Glomerular visceral epithelial cell (primary cell): ENCODE measurements at regions not wholly inside any gene's neighbourhood (a gene's known extent, or its start where the extent isn't known, plus 50 kb on each side); places are given as distances from the start of the nearest gene placed in this dataset.
A peak's percentile ranks its signal among the peaks of the same experiment; 100 is the strongest.
"Not testable (repeated sequence)": the region's sequence is repeated elsewhere in the genome, so short reads cannot be mapped to it uniquely, and the experiment has no call there.

Experiments used
- DNase-seq: peaks from one replicate; pipeline ENCODE4 v3.0.0-alpha.2; 2016; ENCODE audit errors: extremely low spot score

DNA sequence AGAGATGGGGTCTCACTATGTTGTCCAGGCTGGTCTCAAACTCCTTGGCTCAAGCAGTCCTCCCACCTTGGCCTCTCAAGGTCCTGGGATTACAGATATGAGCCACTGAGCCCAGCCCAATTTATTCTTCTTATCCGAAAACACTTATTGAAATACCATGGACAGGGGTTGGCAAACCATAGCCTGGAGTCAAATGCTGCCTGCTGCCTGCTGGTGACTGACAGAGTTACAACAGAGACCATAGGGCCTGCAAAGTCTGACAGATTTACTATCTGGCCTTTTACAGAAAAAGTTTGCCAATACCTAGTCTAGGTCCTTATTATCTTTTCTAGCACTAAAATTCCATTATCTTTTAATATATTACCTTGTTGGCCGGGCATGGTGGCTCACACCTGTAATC lies 87.1 kb upstream of the ZNF281 start:
- no peak for DNase-seq

DNA sequence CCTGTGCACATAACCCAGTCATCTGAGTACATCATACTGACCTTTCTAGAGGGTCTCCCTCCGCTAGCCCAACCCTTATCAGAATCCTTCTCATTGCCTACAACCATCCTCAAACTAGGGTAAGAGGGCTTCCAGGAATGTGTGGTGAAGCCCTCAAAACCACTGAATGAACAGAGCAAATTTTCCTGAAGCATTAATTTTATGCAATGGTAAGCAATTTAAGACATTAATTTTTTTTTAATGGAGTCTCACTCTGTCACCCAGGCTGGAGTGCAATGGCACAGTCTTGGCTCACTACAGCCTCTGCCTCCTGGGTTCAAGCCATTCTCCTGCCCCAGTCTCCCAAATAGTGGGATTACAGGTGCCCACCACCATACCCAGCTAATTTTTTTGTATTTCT lies 86.1 kb upstream of the ZNF281 start:
- no peak for DNase-seq

DNA sequence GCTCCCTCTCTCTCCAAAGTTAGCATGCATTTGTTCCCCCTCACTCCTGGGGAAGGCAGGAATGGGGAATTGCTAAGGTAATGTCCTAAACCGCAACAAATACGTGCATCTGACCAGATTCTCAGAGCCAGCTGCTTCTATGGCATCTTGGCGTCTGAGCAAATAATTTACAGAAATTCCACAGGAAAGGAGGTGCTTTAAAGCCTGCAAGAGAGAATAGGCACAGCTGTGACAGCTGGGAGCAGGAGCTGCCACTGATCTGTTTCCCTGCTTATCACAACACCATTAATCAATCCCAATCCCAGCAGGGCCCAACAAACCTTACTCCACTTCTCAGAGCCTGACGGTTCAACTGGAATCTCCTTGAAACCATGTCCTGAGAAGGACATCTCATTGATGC lies 83.5 kb upstream of the ZNF281 start:
- peak; percentile 91 for DNase-seq

DNA sequence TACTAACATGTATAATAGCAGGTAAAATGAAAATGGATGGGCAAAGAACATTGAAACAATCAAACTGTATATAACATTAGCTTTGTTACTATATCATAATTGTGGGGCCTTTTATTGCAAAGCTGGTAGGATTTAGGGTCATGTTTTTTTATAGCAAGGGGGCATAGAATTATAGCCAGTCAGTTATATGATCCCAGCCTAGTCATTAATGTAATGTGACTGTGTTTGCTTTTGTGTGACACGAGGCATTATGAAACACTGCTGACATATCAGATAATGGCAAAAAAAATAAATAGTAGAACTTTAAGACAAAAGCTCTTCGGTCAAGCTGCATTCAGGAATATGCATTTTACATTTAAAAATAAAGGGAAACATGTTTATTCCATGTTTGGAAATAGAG lies 81.3 kb upstream of the ZNF281 start:
- no peak for DNase-seq

DNA sequence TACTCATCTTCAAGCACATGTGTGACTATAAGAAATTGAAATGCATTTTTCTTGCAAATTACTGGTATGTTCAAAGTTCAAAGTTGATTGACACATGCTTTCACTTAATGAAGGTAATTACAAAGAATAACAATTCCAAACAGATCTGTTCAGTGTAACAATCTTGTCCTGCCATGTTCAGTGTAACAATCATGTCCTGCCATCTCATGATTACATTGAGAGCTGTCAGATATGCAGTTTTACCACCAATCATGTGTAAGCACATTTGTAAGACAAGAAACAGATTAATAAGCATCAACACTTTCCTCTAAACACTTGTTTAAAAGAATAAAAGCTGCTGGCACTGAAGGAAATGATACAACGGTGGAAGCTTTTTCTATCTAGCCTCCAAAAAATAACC lies 80.3 kb upstream of the ZNF281 start:
- DNase-seq: no peak

DNA sequence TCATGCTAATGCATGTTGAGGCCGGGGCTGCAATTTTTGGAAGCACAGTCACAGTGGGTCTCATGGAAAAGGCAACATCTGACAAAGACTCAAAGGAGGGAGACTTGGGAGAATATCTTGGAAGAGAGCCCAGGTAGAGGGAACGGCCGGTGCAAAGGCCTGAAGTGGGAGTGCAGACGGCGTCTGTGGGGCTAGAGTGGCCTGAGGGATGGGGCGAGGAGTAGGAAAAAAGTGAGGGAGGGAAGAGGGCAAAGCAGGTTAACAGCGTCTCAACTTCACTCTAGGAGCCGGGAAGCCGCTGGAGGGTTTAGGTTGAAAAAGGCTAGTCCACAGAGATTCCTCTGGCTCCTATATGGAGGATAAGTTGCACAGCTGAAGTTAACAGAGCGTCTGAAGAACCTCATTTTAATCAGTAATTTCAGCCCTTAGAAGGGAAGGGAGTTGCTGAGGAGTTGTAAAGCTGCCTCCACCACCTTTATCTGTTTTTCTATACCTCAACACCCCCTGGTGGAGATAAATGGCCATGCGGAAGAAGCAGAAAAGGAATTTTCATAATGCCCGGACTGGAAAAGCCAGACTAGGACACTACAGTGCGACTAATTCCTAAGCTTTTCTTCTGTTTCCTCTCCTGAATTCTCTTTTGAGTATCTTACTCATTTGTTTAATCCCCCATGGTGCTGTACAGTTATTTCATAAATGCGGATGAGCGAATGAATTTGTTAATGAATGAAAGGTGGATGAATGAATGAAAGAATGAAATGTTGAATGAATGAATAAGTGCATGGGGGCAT lies 78.7 kb upstream of the ZNF281 start:
- DNase-seq: peak; percentile 84

DNA sequence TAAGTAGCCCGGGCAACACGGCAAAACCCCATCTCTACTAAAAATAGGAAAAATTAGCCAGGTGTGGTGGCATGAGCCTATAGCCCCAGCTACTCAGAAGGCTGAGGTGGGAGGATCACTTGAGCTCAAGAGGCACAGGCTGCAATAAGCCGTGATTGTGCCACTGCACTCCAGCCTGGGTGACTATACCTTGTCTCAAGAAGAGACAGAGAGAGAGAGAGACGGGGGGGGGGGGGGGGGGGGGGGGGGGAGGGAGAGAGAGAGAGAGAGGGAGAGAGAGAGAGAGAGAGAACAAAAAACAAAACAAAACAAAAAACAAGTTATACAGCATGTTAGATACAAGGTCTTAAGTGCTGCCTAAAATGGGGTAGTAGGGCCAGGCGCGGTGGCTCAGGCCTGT lies 77.8 kb upstream of the ZNF281 start:
- no peak for DNase-seq

DNA sequence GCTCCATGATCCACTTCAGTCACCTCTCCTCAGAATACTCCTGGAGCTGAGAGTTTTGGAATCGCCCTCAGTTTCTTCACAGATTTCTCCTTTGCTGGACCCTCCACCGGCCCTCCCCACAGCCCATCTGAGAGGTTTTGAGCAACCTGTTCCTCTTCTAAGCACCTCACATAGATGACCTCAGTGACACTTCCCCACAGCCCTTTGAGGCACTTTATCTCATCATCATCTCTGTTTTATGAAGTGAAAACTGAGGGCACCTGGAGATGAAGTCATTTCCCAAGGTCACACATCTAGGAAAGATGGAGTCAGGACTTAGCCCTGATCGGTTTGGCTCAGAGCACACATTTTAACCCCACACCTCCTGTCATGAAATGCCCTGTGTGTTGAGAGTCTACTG lies 76.8 kb upstream of the ZNF281 start:
- DNase-seq: no peak

DNA sequence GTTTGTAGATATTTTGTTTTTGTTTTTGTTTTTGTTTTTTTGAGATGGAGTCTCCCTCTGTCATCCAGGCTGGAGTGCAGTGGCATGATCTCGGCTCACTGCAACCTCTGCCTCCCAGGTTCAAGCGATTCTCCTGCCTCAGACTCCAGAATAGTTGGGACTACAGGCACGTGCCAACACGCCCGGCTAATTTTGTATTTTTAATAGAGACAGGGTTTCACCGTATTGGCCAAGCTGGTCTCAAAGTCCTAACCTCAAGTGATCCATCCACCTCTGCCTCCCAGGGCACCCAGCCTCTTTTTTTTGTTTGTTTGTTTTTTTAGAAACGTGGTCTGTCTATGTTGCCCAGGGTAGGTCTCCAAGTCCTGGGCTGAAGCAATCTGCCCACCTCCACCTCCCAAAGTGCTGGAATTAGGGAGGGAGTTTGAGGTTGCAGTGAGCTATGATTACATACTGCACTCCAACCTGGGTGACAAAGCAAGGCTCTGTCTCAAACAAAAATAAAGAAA lies 74.7 kb upstream of the ZNF281 start:
- DNase-seq: not testable (repeated sequence)

DNA sequence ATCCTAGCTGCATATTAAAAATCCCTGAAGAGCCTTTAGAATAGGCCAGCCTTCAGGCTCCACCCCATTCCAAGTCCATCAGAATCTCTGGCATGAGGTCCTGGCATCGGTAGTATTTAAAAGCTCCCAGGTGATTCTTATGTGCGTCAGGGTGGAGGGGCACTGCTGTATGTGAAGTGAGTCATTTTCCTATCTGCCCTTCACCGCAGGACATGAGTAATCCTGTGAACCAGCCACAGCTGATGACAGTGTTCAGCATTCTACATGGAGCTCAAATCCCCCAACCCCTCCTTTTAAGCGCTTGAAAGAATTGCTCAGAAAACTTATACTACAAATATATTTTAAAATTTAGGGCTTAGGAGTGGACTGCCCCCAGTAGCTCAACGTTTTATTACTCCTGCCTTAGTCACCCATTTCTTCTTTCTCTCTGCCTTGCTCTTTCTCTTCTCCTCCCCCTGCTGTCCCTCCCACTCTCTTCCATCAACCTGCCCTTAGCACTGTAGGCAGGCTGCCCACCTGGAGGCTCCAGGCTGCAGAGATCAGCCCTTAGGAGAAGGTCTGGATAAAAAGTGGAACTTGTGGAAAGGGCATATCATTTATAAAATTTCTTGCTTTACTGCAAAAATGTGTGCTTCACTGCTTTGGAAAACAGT lies 73.8 kb upstream of the ZNF281 start:
- peak; percentile 96 for DNase-seq

DNA sequence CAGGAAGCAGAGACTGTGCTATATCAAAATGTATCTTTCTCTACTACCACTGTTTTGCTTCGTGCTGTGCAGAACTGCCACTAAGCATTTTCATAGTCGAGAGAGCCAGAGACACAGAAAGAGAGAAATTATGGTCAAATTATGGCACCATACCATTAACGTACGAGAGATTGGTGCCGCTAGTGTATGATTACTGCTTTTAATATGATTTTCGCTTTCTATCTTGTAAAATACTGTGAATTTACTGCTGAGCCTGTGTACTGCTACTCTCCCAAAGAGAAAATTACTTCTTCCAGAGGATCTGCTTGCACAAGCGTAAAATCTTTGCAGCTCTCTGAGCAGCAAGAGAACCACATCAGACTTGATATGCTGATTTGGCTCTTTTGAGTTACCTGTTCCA lies 71.1 kb upstream of the ZNF281 start:
- no peak for DNase-seq

DNA sequence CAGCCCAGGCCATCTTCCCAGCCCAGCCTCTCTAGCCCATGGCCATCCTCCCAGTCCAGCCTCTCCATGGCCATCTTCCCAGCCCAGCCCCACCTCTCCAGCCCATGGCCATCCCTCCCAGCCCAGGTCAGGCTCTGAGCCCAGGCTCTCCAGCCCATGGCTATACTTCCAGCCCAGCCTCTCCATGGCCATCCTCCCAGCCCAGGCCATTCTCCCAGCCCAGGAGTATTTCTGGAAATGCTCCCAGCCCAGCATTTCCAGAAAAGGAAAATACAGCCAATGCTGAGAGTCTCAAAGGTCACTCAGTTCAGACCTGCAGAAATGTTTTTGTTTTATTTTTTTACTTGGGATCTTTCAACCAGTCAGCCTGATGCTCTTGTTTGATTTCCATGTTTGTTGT lies 70.0 kb upstream of the ZNF281 start:
- no peak for DNase-seq

DNA sequence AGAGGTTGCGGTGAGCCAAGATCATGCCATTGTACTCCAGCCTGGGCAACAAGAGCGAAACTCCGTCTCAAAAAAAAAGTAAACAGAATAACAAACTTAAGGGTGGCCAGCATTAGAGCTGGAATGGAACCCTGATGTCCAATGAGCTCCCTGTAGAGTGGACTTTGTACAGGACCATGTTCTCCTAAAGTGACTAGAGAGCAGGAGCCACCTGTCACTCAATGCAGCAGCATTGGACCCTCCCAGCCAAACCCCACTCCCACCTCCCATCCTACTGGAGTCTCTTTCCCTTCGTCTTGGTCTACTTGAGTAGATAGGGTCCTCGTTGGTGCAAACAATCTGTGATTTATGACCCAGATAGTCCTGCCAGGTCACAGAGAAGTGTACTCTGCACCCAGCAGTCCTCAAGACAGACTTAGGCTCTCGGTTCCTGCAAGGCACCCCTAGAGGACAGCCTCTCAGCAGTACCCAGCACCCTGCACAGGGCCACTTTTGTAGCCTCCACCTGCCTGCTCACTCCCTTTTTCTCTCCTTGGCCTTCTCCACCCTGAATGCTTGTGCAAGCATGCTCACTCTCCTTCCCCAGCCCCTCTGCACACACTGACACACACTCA lies 69.2 kb upstream of the ZNF281 start:
- DNase-seq: no peak

DNA sequence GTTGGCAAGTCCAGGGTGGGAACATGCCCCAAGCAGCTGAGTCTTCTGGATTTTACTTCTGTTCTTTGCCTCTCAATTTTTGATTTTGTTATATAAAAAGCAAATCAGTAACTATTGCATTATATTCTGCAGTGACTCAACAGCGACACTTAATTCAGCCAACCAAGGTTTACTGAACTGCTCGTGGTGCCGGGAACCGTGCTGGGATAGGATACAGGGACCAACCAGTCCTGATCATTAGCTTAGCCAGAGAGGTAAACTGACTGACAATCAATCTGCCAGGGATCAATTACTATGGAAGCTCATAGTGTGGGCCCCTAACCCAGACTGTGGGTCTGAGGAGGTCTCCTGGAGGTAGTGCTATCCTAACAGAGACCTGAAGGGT lies 68.4 kb upstream of the ZNF281 start:
- DNase-seq: no peak

DNA sequence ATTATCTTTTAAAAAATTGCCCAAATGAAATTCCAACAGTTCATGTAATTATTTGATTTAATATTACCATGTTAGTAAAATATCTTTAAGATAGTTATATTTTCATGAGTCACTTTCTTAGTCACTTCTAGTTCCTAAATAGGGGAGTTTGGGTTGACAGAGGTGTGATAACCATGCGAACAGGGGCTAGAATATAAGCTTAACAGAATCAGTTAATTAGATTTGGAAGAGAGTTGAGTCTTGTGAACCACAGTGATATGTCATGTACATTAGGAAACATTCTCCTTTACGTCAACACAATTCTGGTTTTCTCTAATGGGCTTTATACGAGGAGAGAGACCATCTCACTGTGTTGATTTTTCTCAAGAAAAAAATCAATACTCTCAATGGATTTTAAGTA lies 64.8 kb upstream of the ZNF281 start:
- DNase-seq: no peak

DNA sequence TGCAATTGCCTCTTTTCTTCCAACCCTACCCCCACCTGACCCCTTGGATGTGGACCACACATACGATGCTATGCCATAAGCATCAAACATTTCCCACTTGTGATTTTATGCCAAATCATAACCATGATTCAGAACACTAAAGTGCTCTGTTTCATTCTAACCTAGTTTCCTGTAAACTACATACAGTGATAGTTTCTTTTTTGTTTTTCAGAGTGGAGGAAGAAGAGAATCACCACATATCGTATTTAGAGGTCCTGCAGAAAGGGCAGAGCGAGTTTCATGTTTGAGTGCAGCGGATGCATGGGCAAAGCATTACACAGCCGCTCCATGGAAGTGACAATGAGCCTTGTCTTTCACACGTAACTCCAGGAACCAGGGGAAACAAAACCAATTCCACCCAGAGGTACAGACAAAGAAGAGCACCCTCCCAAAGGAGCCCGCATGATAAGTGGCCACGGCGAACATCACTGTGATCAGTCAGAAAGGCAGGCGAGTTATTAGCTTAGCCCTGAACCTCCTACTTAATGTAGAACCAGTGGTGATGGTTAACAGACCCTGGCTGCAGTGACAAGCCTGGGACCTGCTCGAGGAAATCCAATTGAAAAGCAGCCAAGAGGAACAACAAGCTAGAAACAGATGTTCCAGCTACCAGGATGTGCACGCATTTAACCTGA lies 64.0 kb upstream of the ZNF281 start:
- DNase-seq: peak; percentile 64

DNA sequence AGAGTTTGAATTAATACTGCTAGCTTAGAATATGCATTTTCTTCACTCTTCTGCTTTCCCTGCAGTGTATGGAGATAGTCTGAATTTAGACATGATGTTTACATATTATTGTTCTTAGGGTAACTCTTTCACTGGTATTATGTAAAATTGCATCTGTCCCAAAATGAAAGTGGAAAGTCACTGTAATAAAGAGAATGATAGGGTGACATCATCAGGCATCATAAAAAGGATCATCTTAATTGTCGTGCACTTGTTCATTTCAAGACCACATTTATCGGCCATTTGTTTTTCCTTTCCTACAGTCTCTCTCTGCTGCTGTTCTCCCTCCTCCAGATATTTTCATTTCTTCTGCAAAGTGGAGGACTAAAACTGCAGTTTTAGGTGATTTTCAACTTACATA lies 61.9 kb upstream of the ZNF281 start:
- DNase-seq: no peak

DNA sequence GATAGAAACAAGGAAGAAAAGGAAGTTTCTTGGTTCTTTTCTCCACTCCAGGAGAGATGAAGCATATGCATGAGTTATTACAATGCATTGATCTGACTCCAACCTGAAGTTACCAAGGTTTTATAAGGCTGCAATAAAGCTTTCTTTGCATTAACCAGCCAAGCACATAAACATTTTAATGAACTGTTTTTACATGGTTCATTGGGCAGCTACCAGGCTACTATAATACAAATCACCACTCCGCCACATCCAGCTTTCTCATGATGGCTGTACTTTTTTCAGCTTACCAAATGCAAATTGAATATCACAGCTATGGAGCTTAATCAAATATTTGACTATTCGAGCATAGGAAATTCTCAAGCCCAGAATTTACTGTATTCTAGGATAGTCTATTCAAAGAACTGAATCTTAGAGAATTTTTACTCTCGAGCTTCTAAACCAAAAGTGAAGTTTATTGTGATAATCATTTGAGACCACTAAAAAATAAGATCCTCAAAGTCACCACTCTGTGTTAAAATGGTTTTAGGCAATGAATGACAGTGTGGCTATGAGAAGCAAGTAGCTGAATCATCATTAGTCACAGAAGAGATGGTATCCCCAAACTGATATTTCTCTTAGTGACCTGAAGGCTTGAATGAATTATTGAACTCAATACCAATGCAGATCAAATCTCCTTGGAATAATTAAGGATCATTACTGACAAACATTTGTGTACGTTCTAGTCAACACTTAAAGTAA lies 58.6 kb upstream of the ZNF281 start:
- peak; percentile 16 for DNase-seq

DNA sequence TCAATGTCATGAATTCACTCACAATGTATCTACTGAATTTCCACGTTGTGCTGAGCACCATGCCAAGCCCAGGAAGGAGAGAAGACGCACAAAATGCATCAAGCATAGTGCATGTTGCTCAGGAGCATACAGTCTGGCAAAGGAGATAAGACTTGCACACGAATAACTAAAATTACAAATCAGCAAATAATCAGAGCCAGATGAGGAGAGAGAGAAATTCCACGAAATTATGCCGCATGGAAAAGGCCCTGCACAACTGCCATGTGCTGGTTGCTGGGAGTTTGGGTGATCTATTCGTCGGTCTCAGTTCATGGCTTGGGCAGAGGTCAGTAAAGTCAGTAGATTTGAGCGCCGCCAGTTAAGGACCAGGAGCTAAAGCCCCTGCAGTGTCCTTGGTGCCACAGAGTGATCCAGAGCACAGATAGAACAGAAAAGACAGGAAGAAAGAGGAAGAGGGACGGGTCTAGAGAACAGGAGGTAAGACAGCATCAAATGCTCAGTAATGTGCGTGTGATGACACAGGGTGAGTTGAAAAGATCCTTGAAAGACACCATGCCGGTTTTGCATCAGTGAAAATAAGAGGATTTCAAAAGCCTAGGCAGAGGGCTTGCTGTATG lies 55.1 kb upstream of the ZNF281 start:
- DNase-seq: no peak
